Choroid plexus epithelial cell (primary cell): ENCODE measurements at regions not wholly inside any gene's neighbourhood (a gene's known extent, or its start where the extent isn't known, plus 50 kb on each side); places are given as distances from the start of the nearest gene placed in this dataset.
A peak's percentile ranks its signal among the peaks of the same experiment; 100 is the strongest.

ENCODE experiments used
- DNase-seq: peaks from one replicate; pipeline ENCODE4 v3.0.0-alpha.2; 2010; ENCODE audit warnings: low read depth
- H3K4me3 ChIP-seq: 2 replicates; pipeline ENCODE4 v1.5.1; 2011; ENCODE audit warnings: low read depth, mild to moderate bottlenecking, control low read depth, low read length, moderate library complexity
- CTCF ChIP-seq: conservative IDR thresholded peaks from 2 replicates; pipeline ENCODE4 v1.5.1; 2011; ENCODE audit warnings: low read depth, mild to moderate bottlenecking, control low read depth, inconsistent platforms, low read length, moderate library complexity

- H3K4me3 ChIP-seq: no peak overlapping the region
- DNase-seq: no peak
- TF ChIP-seq CTCF: no peak
These were observed 169.7 kb upstream of the RAB4A start for GRCh38 chr1:229101011-229101871.

- DNase-seq: no peak
- H3K4me3 ChIP-seq: no peak overlapping the region
- peak; percentile 56 for TF ChIP-seq CTCF
These were observed 168.0 kb upstream of the RAB4A start for GRCh38 chr1:229102741-229103391.

- TF ChIP-seq CTCF: no peak
- no peak for DNase-seq
These were observed 166.3 kb upstream of the RAB4A start for GRCh38 chr1:229104654-229105053.

GRCh38 chr1:229105109-229105508 is 165.8 kb upstream of the RAB4A start:
- no peak for DNase-seq
- no peak for TF ChIP-seq CTCF
- H3K4me3 ChIP-seq: no peak overlapping the region

More at GRCh38 chr1:229104654-229105053, 166.3 kb upstream of the RAB4A start:
- no peak overlapping the region for H3K4me3 ChIP-seq

- no peak for DNase-seq
- no peak overlapping the region for H3K4me3 ChIP-seq
These were observed 164.9 kb upstream of the RAB4A start for GRCh38 chr1:229105822-229106525.

GRCh38 chr1:229106526-229107125 is 164.3 kb upstream of the RAB4A start:
- no peak for TF ChIP-seq CTCF
- no peak overlapping the region for H3K4me3 ChIP-seq
- no peak for DNase-seq

More at GRCh38 chr1:229105822-229106525, 164.9 kb upstream of the RAB4A start:
- no peak for TF ChIP-seq CTCF
